ENCODE measurements at regions not wholly inside any gene's neighbourhood (a gene's known extent, or its start where the extent isn't known, plus 50 kb on each side); places are given as distances from the start of the nearest gene placed in this dataset.
"Not testable (repeated sequence)": the region's sequence is repeated elsewhere in the genome, so short reads cannot be mapped to it uniquely, and the experiment has no call there.

- TF ChIP-seq, protein P1, sequence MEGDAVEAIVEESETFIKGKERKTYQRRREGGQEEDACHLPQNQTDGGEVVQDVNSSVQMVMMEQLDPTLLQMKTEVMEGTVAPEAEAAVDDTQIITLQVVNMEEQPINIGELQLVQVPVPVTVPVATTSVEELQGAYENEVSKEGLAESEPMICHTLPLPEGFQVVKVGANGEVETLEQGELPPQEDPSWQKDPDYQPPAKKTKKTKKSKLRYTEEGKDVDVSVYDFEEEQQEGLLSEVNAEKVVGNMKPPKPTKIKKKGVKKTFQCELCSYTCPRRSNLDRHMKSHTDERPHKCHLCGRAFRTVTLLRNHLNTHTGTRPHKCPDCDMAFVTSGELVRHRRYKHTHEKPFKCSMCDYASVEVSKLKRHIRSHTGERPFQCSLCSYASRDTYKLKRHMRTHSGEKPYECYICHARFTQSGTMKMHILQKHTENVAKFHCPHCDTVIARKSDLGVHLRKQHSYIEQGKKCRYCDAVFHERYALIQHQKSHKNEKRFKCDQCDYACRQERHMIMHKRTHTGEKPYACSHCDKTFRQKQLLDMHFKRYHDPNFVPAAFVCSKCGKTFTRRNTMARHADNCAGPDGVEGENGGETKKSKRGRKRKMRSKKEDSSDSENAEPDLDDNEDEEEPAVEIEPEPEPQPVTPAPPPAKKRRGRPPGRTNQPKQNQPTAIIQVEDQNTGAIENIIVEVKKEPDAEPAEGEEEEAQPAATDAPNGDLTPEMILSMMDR (IDR thresholded peaks at IDR 0.05; ENCODE audit: low read depth, low read length), result not testable (repeated sequence)
- TF ChIP-seq EZH2phosphoT487 (IDR thresholded peaks at IDR 0.05; ENCODE audit: low read depth), result not testable (repeated sequence)
These were observed 112.4 kb downstream of the NPY start for GRCh38 chr7:24396387-24396786.

Data from OCI-LY3 (cell line).